ENCODE measurements at regions not wholly inside any gene's neighbourhood (a gene's known extent, or its start where the extent isn't known, plus 50 kb on each side); places are given as distances from the start of the nearest gene placed in this dataset.

DNA sequence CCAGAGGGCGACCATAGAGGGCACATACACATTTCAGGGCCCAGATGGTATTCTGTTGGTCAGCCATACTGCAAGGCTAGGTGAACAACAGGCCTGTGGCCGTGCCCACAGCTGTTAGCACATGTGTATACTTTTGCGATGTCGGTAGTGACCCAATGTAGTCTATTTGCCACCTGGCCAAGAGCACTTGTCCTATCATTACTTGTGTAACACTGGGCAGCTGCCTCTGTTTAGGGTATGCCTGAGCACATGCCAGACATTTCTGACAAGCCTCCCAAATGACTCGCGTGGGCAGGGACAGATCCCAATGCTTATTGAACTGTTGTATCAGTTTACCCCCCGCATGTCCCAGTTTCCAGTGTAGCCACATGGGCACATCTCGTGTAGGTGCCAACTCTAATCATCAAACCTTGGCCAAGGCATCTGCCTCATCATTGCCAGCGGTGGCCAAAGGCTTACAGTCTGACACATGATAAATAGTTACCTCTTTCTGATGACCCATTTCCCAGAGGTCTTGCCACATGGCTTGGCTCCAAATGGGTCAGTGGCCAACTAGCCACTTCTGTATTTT, 74.4 kb upstream of the FBXL4 start:
- TF ChIP-seq ZNF609 (CRISPR knock-in tag; IDR thresholded peaks at IDR 0.05; ENCODE audit: borderline replicate concordance): no peak
- TF ChIP-seq EZH2 (conservative IDR thresholded peaks at IDR 0.05; ENCODE audit: low read depth, low read length): no peak
- no peak for TF ChIP-seq JUND (CRISPR knock-in tag; IDR thresholded peaks at IDR 0.05)
